Hepatocyte (in vitro differentiated cells): ENCODE measurements at regions not wholly inside any gene's neighbourhood (a gene's known extent, or its start where the extent isn't known, plus 50 kb on each side); places are given as distances from the start of the nearest gene placed in this dataset.

ENCODE experiments used
- DNase-seq: peaks from one replicate; pipeline ENCODE4 v3.0.0-alpha.2; 2016; ENCODE audit warnings: low spot score
- H2AFZ ChIP-seq: fragments of 200-600 bp; sonication (generic); 2 replicates; pipeline ENCODE4 v1.6.0; 2016; ENCODE audit warnings: antibody characterized with exemption, mild to moderate bottlenecking
- H3K27ac ChIP-seq: fragments of 200-600 bp; sonication (generic); 2 replicates; pipeline ENCODE4 v1.5.1; 2016; ENCODE audit warnings: mild to moderate bottlenecking
- H3K27me3 ChIP-seq: fragments of 200-600 bp; sonication (generic); 2 replicates; pipeline ENCODE4 v1.6.1; 2016
- H3K36me3 ChIP-seq: fragments of 200-600 bp; sonication (generic); replicated peaks from 2 replicates; pipeline ENCODE4 v1.5.1; 2016; ENCODE audit warnings: low read depth; ENCODE audit not compliant: insufficient read depth
- H3K4me1 ChIP-seq: fragments of 200-600 bp; sonication (generic); 2 replicates; pipeline ENCODE4 v1.5.1; 2016; ENCODE audit warnings: mild to moderate bottlenecking, moderate library complexity; ENCODE audit not compliant: insufficient read depth
- H3K4me2 ChIP-seq: fragments of 200-600 bp; sonication (generic); 2 replicates; pipeline ENCODE4 v1.6.0; 2016
- H3K4me3 ChIP-seq: fragments of 200-600 bp; sonication (generic); 2 replicates; pipeline ENCODE4 v1.5.1; 2016; ENCODE audit warnings: mild to moderate bottlenecking
- H3K79me2 ChIP-seq: fragments of 200-600 bp; sonication (generic); 2 replicates; pipeline ENCODE4 v1.6.0; 2017; ENCODE audit warnings: mild to moderate bottlenecking
- H3K9me2 ChIP-seq: fragments of 200-600 bp; sonication (generic); replicated peaks from 2 replicates; pipeline ENCODE4 v1.6.0; 2017; ENCODE audit warnings: mild to moderate bottlenecking; ENCODE audit not compliant: insufficient read depth
- H3K9me3 ChIP-seq: fragments of 200-600 bp; sonication (generic); 2 replicates; pipeline ENCODE4 v1.5.1; 2016; ENCODE audit warnings: low read depth, mild to moderate bottlenecking
- H4K20me1 ChIP-seq: fragments of 200-600 bp; sonication (generic); 2 replicates; pipeline ENCODE4 v1.6.0; 2016; ENCODE audit warnings: mild to moderate bottlenecking; ENCODE audit not compliant: insufficient read depth, poor library complexity, severe bottlenecking
- CTCF ChIP-seq: fragments of 200-600 bp; sonication (generic); IDR thresholded peaks from 2 replicates; pipeline ENCODE4 v1.5.1; 2016; ENCODE audit warnings: antibody characterized with exemption, mild to moderate bottlenecking; ENCODE audit not compliant: poor library complexity
- EZH2 ChIP-seq: fragments of 200-600 bp; sonication (generic); IDR thresholded peaks from 2 replicates; pipeline ENCODE4 v1.6.1; 2016; ENCODE audit warnings: antibody characterized with exemption, mild to moderate bottlenecking, borderline replicate concordance
- EZH2phosphoT487 ChIP-seq: fragments of 200-600 bp; sonication (generic); IDR thresholded peaks from one replicate; pipeline ENCODE4 v1.6.1; 2018; ENCODE audit warnings: antibody characterized with exemption, mild to moderate bottlenecking, low read depth, moderate library complexity; ENCODE audit not compliant: unreplicated experiment, severe bottlenecking
- WGBS: methylation state at CpG from one replicate; pipeline ENCODE4 v1.1.6; 2016; ENCODE audit warnings: low lambda C conversion rate; ENCODE audit errors: missing lambda C conversion rate; 5-methylcytosine and 5-hydroxymethylcytosine counted together

GRCh38 chr21:41668051-41668541 is 98.8 kb downstream of the RIPK4 start:
- Histone ChIP-seq H3K4me2 (no peak overlapping the region), H3K27me3 (no peaks in the 10 kb centered on the region)
- 94% methylated on average over 11 of the region's 11 CpGs for WGBS

GRCh38 chr21:41667136-41667535 is 99.7 kb downstream of the RIPK4 start:
- no peaks in the 10 kb centered on the region for H3K36me3 ChIP-seq

More at GRCh38 chr21:41668051-41668541, 98.8 kb downstream of the RIPK4 start:
- no peak for DNase-seq
- H3K9me2 ChIP-seq, result no peaks in the 10 kb centered on the region
- no peak overlapping the region for H3K27ac ChIP-seq
- no peak for TF ChIP-seq CTCF
- no peaks in the 10 kb centered on the region for H4K20me1 ChIP-seq
- H3K4me1 ChIP-seq, result peaks cover 21% of the 10 kb centered on the region
- no peaks in the 10 kb centered on the region for H3K9me3 ChIP-seq
- no peaks in the 10 kb centered on the region for H3K36me3 ChIP-seq
- H2AFZ ChIP-seq, result no peak overlapping the region
- H3K79me2 ChIP-seq, result no peaks in the 10 kb centered on the region
- H3K4me3 ChIP-seq, result no peak overlapping the region

GRCh38 chr21:41666641-41667081 is 100.2 kb downstream of the RIPK4 start:
- Histone ChIP-seq H3K4me2 (no peak overlapping the region), H3K27me3 (no peaks in the 10 kb centered on the region), H3K36me3 (no peaks in the 10 kb centered on the region), H4K20me1 (no peaks in the 10 kb centered on the region), H3K9me2 (no peaks in the 10 kb centered on the region), H3K4me3 (no peak overlapping the region), H3K9me3 (no peaks in the 10 kb centered on the region), H3K4me1 (peaks cover 25% of the 10 kb centered on the region), H2AFZ (no peak overlapping the region), H3K27ac (no peak overlapping the region), H3K79me2 (no peaks in the 10 kb centered on the region)
- no peak for DNase-seq
- TF ChIP-seq EZH2phosphoT487, result no peak
- no peak for TF ChIP-seq CTCF
- no peak for TF ChIP-seq EZH2
- 95% methylated on average over 7 of the region's 7 CpGs for WGBS

More at GRCh38 chr21:41667136-41667535, 99.7 kb downstream of the RIPK4 start:
- no peaks in the 10 kb centered on the region for H4K20me1 ChIP-seq
- H3K4me3 ChIP-seq, result no peak overlapping the region
- no peaks in the 10 kb centered on the region for H3K9me2 ChIP-seq
- DNase-seq, result no peak
- WGBS, result 80% methylated on average over 3 of the region's 3 CpGs
- no peaks in the 10 kb centered on the region for H3K9me3 ChIP-seq
- no peak overlapping the region for H3K4me2 ChIP-seq
- no peak for TF ChIP-seq EZH2
- TF ChIP-seq EZH2phosphoT487, result no peak
- no peak for TF ChIP-seq CTCF
- H3K27ac ChIP-seq, result no peak overlapping the region
- H2AFZ ChIP-seq, result no peak overlapping the region
- peaks cover 25% of the 10 kb centered on the region for H3K4me1 ChIP-seq
- no peaks in the 10 kb centered on the region for H3K79me2 ChIP-seq
- no peaks in the 10 kb centered on the region for H3K27me3 ChIP-seq
